Right cardiac atrium (tissue), 5 donors: ENCODE measurements at regions not wholly inside any gene's neighbourhood (a gene's known extent, or its start where the extent isn't known, plus 50 kb on each side); places are given as distances from the start of the nearest gene placed in this dataset.

Experiments used
- ATAC-seq, 2 donors: fragments of 200-7000 bp; cut with Tn5 transposase; one replicate each; pipeline versions ENCODE4 v1.8.0 to v1.9.1; 2020; ENCODE audit warnings: moderate library complexity in 2 of 2, mild to moderate bottlenecking in 1 of 2
- DNase-seq, 3 donors: peaks; one replicate each; pipeline ENCODE4 v3.0.0-alpha.2; 2020
- H3K27ac ChIP-seq: one replicate; pipeline ENCODE4 v1.5.1; 2013; ENCODE audit warnings: mild to moderate bottlenecking, low read length, control low read depth, moderate library complexity
- H3K27me3 ChIP-seq: one replicate; pipeline ENCODE4 v1.6.1; 2013; ENCODE audit not compliant: control insufficient read depth, insufficient read depth
- H3K4me1 ChIP-seq: one replicate; pipeline ENCODE4 v1.6.1; 2013; ENCODE audit warnings: low read length; ENCODE audit not compliant: control insufficient read depth, insufficient read depth
- H3K4me3 ChIP-seq: one replicate; pipeline ENCODE4 v1.5.1; 2013; ENCODE audit warnings: low read length, control low read depth
- H3K9me3 ChIP-seq: one replicate; pipeline ENCODE4 v1.6.1; 2013; ENCODE audit warnings: low read length; ENCODE audit not compliant: control insufficient read depth
- WGBS: extraction: QIAGEN DNeasy Blood & Tissue Kit; methylation state at CpG from one replicate; pipeline ENCODE4 v1.1.7; 2013; 5-methylcytosine and 5-hydroxymethylcytosine counted together
- intact Hi-C, 4 donors: fragments of 100-400 bp; cut with DNase I; formaldehyde crosslinking; loops; one replicate each; pipeline versions ENCODE4 v1.11.0 to v1.14.0; 2022 to 2023
- donor health status: healthy with polysubstance abuse.
- donor health status: DM: no; HTN: yes; CAD: no.
- donor health status: DM: no; HTN: no; CAD: no.
- donor health status: DM: no; HTN: yes; CAD: no; lungs with severe emphysema.
- donor health status: DM: yes; HTN: yes; CAD: no.

GRCh38 chr1:78839704-78840277, 166.7 kb downstream of the ADGRL4 start:
- DNase-seq (no peak), ATAC-seq (no peak)
- Histone ChIP-seq H3K27ac (no peak overlapping the region), H3K4me1 (no peaks in the 10 kb centered on the region), H3K9me3 (no peaks in the 10 kb centered on the region), H3K4me3 (no peak overlapping the region), H3K27me3 (no peaks in the 10 kb centered on the region)
- 31% methylated on average over 2 of the region's 2 CpGs for WGBS
- intact Hi-C loops = loop anchor here in 3 of 4 donors (2.0 to 10.0 kb wide), 3 partner anchors 355 to 358 kb away; no protein-coding TSS in a partner anchor
